Activated CD4-positive, alpha-beta T cell treated with anti-CD3 and anti-CD28 coated beads, Interleukin-2, amount 10 ng/mL, durations not matched to agents 7 days and 5 days (primary cell): ENCODE measurements at regions not wholly inside any gene's neighbourhood (a gene's known extent, or its start where the extent isn't known, plus 50 kb on each side); places are given as distances from the start of the nearest gene placed in this dataset.
"Not testable (repeated sequence)": the region's sequence is repeated elsewhere in the genome, so short reads cannot be mapped to it uniquely, and the experiment has no call there.

Source experiments
- CTCF ChIA-PET: fragments of 350-600 bp; sonication (Branson Sonifier 250); formaldehyde crosslinking; loops from one replicate; lab custom pipeline; 2021; ENCODE audit warnings: antibody characterized with exemption; lab: Charles Lee
- POLR2A ChIA-PET: fragments of 350-600 bp; sonication (Branson Sonifier 250); formaldehyde crosslinking; loops from one replicate; lab custom pipeline; 2021; ENCODE audit warnings: antibody characterized with exemption; lab: Charles Lee
- DNase-seq: peaks from one replicate; pipeline ENCODE4 v3.0.0-alpha.2; 2020
- H3K27ac Mint-ChIP-seq: one replicate; pipeline ENCODE4 v1.8.0; 2021; ENCODE audit warnings: mild to moderate bottlenecking, moderate library complexity, mixed read lengths
- H3K27me3 Mint-ChIP-seq: one replicate; pipeline ENCODE4 v1.8.0; 2021; ENCODE audit warnings: mixed read lengths
- H3K36me3 Mint-ChIP-seq: one replicate; pipeline ENCODE4 v1.8.0; 2021; ENCODE audit warnings: low read depth, mixed read lengths
- H3K4me1 Mint-ChIP-seq: one replicate; pipeline ENCODE4 v1.8.0; 2021; ENCODE audit warnings: mixed read lengths
- H3K4me3 Mint-ChIP-seq: one replicate; pipeline ENCODE4 v1.8.0; 2021; ENCODE audit warnings: mild to moderate bottlenecking, moderate library complexity, mixed read lengths
- H3K9me3 Mint-ChIP-seq: one replicate; pipeline ENCODE4 v1.8.0; 2021; ENCODE audit warnings: mixed read lengths

DNA sequence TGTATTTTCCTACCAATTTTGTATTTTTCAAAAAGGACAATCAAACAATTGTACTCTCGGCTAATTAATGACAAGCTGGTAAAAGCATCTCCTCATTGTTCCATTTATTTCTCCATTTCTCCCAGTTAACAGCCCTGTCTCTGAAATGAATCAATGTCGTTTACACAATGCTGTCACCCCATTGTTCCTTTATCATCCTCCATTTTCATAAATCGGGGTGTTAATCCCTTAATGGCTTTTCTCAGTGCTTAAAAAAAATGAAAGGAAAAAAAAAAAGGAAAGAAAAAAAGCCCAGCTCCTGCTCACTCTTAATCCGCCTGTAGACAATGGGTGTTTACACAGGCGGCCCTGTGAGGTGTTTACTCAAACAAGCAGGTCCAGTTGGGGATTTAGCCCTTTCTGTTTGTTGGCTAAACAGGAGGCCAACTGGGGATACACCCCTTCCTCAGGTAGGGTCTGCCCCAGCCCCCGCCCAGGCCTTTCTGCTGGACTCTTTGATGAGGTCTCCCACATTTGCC lies 86.8 kb upstream of the SALL1 start:
- Mint-ChIP-seq H3K27me3 (no peaks in the 10 kb centered on the region), H3K4me1 (no peaks in the 10 kb centered on the region), H3K27ac (no peak overlapping the region), H3K4me3 (no peak overlapping the region), H3K36me3 (no peaks in the 10 kb centered on the region), H3K9me3 (no peaks in the 10 kb centered on the region)
- ChIA-PET CTCF (no interaction called here), POLR2A (no interaction called here)
- no peak for DNase-seq

DNA sequence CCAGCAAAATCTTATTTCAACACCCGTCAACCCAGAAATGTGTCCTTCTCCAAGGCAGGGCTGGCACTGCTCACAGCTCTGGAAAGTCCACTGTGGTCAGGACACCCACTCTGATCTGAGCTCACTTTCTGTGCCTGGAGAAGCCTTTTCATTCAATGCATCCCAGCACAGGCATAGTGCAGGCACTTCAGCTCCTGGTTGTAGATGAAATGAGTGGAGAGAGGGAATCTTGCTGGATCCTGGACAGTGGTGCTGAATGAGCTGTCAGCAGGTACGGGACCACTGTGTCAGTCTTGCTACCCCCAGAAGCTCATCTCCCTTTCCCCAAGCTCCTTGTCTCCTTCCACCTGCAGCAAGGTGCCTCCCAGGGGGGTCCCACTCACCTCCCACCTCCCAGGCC lies 86.1 kb upstream of the SALL1 start:
- no peak overlapping the region for H3K4me3 Mint-ChIP-seq
- H3K27me3 Mint-ChIP-seq, result no peaks in the 10 kb centered on the region
- H3K27ac Mint-ChIP-seq, result no peak overlapping the region
- H3K9me3 Mint-ChIP-seq, result no peaks in the 10 kb centered on the region
- no peaks in the 10 kb centered on the region for H3K4me1 Mint-ChIP-seq
- POLR2A ChIA-PET, result no interaction called here
- CTCF ChIA-PET, result no interaction called here
- no peaks in the 10 kb centered on the region for H3K36me3 Mint-ChIP-seq
- no peak for DNase-seq

DNA sequence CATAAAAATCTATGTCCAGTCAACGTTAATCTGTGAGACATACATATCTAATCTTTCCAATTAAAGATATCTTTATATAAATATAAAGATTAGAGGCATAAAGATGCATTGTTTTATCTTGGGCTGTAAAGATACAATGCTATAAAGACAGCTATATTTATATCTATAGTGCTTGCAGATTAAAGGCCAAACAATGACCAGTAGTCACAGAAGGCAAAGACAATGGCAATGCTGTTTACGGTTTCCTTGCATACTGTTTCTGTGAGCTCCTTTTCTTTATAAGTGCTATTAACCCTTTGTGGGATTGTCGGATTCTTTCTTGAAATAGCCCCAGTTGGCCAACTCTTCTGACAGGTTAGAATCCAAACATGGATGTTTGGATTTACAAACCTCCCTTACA lies 85.5 kb upstream of the SALL1 start:
- Mint-ChIP-seq H3K27ac (no peak overlapping the region), H3K36me3 (no peaks in the 10 kb centered on the region), H3K4me3 (no peak overlapping the region), H3K4me1 (no peaks in the 10 kb centered on the region), H3K9me3 (no peaks in the 10 kb centered on the region), H3K27me3 (no peaks in the 10 kb centered on the region)
- CTCF ChIA-PET, result no interaction called here
- DNase-seq, result no peak
- POLR2A ChIA-PET, result no interaction called here

DNA sequence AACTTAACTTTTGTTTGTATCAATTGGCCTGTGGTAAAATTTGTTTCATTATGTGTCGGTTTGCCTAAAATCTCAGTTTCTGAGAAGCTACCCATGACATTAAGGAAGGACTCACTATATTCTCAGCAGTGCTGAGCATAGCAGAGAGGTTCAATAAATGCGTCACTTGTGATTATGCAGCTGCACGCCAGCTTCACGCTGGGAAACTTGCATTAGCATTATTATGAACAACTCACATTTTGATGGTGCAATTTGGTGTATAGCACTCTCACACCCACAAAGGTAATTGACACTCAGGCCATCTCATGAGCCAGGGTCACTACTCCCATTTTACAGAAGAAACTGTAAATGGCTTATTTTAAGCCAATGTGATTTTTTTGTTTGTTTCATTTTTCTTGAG lies 80.6 kb upstream of the SALL1 start:
- DNase-seq, result no peak
- no peaks in the 10 kb centered on the region for H3K9me3 Mint-ChIP-seq
- no peaks in the 10 kb centered on the region for H3K27me3 Mint-ChIP-seq
- H3K4me1 Mint-ChIP-seq, result no peaks in the 10 kb centered on the region
- H3K27ac Mint-ChIP-seq, result no peak overlapping the region
- H3K36me3 Mint-ChIP-seq, result no peaks in the 10 kb centered on the region
- CTCF ChIA-PET, result no interaction called here
- no peak overlapping the region for H3K4me3 Mint-ChIP-seq
- POLR2A ChIA-PET, result no interaction called here

DNA sequence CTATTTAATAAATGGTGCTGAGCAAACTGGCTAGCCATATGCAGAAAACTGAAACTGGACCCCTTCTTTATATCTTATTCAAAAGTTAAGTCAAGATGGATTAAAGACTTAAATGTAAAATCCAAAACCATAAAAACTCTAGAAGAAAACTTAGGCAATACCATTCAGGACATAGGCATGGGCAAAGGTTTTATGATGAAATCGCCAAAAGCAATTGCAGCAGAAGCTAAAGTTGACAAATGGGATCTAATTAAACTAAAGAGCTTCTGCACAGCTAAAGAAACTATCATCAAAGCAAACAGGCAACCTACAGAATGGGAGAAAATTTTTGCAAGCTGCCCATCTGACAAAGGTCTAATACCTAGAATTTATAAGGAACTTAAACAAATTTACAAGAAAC lies 79.0 kb upstream of the SALL1 start:
- H3K4me1 Mint-ChIP-seq, H3K27ac Mint-ChIP-seq, H3K36me3 Mint-ChIP-seq, DNase-seq, H3K4me3 Mint-ChIP-seq, H3K9me3 Mint-ChIP-seq, H3K27me3 Mint-ChIP-seq, POLR2A ChIA-PET, CTCF ChIA-PET: not testable (repeated sequence)

DNA sequence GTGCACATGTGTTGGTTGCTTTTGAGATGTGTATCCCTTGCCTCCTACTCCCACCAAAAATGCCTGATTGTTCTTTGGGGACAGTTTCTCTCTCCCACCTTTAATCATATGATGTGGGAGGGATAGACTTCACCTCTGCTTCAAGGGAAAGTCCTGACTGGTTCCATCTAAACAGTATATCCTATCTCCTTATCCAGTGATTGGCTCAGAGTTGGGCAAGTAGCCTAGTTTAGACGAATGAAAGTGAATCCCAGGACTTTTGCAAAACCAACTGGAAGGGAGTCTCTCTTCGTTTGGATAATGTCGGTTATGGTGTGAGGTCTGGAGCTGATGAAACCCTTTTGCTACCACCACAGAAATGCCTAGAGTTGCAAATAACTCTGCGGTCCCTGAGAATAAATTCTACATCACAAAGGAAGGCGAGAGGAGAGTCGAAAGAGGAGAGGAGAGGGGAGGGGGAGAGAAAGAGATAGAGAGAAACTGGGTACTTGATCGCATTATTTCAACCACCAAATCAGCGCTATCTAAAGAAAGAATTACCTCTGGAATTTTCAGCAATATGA lies 77.1 kb upstream of the SALL1 start:
- H3K9me3 Mint-ChIP-seq, result no peaks in the 10 kb centered on the region
- no peak overlapping the region for H3K4me3 Mint-ChIP-seq
- ChIA-PET POLR2A (no interaction called here), CTCF (no interaction called here)
- H3K27me3 Mint-ChIP-seq, result no peaks in the 10 kb centered on the region
- no peaks in the 10 kb centered on the region for H3K4me1 Mint-ChIP-seq
- no peak overlapping the region for H3K27ac Mint-ChIP-seq
- no peaks in the 10 kb centered on the region for H3K36me3 Mint-ChIP-seq
- no peak for DNase-seq

DNA sequence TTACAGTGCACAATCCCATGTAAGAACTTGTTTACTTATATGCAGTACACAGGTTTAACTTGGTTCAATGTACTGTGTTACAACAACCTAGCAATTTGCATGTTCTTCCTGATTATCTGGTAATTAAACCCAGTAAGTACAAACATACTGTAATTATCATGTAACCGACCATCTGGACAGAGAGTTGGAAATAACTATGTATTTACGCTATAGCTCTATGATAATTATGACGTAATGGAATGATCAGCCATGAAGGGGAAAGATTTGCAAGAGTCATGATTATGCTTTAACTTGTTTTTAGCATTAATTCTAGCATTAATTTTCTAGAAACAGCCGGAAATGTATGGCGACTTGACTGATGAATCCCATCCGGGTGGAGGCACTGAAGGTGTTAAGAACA lies 74.8 kb upstream of the SALL1 start:
- no peak overlapping the region for H3K27ac Mint-ChIP-seq
- ChIA-PET POLR2A (no interaction called here), CTCF (no interaction called here)
- no peaks in the 10 kb centered on the region for H3K36me3 Mint-ChIP-seq
- H3K4me3 Mint-ChIP-seq, result no peak overlapping the region
- no peaks in the 10 kb centered on the region for H3K4me1 Mint-ChIP-seq
- no peak for DNase-seq
- peaks cover under 1% of the 10 kb centered on the region for H3K9me3 Mint-ChIP-seq
- H3K27me3 Mint-ChIP-seq, result no peaks in the 10 kb centered on the region

DNA sequence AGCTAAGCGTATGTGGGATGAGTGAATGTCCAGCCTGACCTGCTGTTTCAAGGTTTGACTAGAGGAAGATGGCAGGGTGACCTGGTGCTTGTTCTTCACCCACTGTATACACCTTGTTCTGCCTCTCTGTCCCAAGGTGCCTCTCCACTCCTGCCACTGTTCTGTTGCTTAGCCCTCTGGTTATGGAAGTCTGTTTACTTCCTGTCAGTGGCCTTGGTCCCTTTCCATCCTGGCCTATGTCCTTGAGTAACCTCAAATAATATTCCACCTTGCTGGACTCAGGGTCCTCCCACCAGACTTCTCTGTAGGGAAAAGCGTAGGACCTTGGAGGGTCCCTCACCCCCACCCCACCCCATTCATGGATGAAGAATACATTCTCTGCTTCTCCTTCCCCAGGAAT lies 73.2 kb upstream of the SALL1 start:
- Mint-ChIP-seq H3K4me1 (no peaks in the 10 kb centered on the region), H3K36me3 (no peaks in the 10 kb centered on the region), H3K27ac (no peak overlapping the region), H3K4me3 (no peak overlapping the region), H3K27me3 (no peaks in the 10 kb centered on the region), H3K9me3 (peaks cover 4% of the 10 kb centered on the region)
- DNase-seq, result no peak
- ChIA-PET CTCF (no interaction called here), POLR2A (no interaction called here)

DNA sequence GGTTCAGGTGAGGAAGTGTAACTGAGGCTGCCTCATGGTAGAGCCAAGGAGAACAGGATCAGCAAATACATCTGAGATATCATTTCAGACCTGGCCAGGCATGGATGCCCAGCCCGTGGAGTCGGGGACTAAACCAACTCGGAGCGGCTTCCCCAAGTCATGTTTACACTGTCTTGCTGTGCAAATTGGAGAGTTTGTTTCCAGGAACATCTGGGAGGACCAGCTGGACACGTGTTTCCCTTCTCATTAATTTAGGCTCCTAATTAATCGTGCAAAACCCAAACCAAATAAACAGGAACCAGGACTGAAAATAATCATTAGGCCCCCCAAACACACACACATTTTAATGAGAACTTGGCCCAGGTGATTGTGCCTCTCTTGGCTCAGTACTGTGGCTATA lies 70.9 kb upstream of the SALL1 start:
- H3K9me3 Mint-ChIP-seq, result peaks cover 4% of the 10 kb centered on the region
- no peaks in the 10 kb centered on the region for H3K4me1 Mint-ChIP-seq
- no peak overlapping the region for H3K4me3 Mint-ChIP-seq
- H3K27me3 Mint-ChIP-seq, result no peaks in the 10 kb centered on the region
- POLR2A ChIA-PET, result no interaction called here
- no peak overlapping the region for H3K27ac Mint-ChIP-seq
- CTCF ChIA-PET, result no interaction called here
- no peaks in the 10 kb centered on the region for H3K36me3 Mint-ChIP-seq
- DNase-seq, result no peak

DNA sequence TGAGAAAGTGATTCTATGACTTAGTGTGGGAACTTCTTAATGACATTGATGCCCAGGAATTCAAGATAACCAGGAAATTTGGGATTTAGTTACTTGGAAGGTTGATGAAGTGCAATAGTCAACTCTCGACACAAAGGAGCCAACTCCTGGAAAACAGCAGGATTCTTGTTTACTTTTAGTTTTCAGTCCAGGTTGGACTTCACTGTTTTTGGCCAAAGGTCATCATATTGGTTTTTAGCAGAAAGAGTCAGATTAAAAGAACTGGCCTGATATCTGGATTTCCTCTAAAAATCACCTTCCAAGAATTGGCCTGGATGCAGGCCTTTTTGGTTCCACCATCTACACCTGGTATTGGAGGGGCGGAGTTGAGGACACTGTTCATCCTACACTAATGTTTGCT lies 60.1 kb upstream of the SALL1 start:
- Mint-ChIP-seq H3K36me3 (no peaks in the 10 kb centered on the region), H3K27ac (no peak overlapping the region), H3K4me1 (no peaks in the 10 kb centered on the region), H3K27me3 (no peaks in the 10 kb centered on the region), H3K9me3 (peaks cover 4% of the 10 kb centered on the region), H3K4me3 (no peak overlapping the region)
- ChIA-PET POLR2A (no interaction called here), CTCF (no interaction called here)
- DNase-seq, result no peak

DNA sequence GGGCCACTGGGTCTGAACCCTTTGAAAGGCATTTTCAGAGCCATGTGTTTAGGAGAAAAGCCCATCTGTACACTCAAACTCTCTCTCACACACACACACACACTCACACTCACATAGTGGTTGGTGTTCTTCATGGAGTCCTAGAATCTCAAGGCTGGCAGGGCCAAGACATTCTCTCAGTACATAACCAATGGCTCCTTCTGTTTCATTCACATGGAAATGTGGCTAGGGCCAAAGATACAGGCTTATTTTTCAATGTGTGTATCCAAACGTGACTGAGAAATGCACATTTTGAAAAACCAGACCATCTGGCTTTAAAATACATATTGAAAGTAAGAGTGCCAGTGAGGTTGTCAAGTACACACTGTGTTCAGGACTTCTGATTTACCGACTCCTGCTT lies 59.0 kb upstream of the SALL1 start:
- Mint-ChIP-seq H3K36me3 (no peaks in the 10 kb centered on the region), H3K9me3 (no peaks in the 10 kb centered on the region), H3K4me1 (no peaks in the 10 kb centered on the region), H3K4me3 (no peak overlapping the region), H3K27ac (no peak overlapping the region), H3K27me3 (no peaks in the 10 kb centered on the region)
- ChIA-PET CTCF (no interaction called here), POLR2A (no interaction called here)
- no peak for DNase-seq

DNA sequence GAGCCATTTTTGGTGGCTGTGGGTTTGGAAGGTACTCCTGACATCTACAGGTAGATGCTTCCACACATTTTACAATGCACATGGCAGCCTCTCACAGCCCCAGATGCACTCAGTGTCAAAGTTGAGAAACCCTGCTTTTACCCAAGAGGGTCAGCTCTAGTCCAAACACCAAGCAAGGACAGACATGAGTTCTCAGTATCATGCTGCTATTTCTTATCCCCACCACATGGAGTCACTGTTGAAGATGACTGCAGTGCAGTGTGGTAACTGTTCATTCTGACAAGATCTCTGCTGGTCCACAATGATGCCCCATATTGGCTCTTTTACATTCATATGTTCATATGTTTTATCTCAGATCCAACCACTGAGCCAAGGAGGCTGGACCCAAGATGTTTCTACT lies 50.5 kb upstream of the SALL1 start:
- H3K27ac Mint-ChIP-seq, result no peak overlapping the region
- DNase-seq, result no peak
- H3K36me3 Mint-ChIP-seq, result no peaks in the 10 kb centered on the region
- H3K9me3 Mint-ChIP-seq, result no peaks in the 10 kb centered on the region
- H3K4me3 Mint-ChIP-seq, result no peak overlapping the region
- H3K27me3 Mint-ChIP-seq, result no peaks in the 10 kb centered on the region
- ChIA-PET POLR2A (no interaction called here), CTCF (no interaction called here)
- H3K4me1 Mint-ChIP-seq, result no peaks in the 10 kb centered on the region
